GM12878 (cell line): ENCODE measurements at regions not wholly inside any gene's neighbourhood (a gene's known extent, or its start where the extent isn't known, plus 50 kb on each side); places are given as distances from the start of the nearest gene placed in this dataset.

Source experiments
- ATAC-seq: fragments of 200-7000 bp; cut with Tn5 transposase; 3 replicates; pipeline ENCODE4 v1.9.1; 2020; ENCODE audit warnings: mild to moderate bottlenecking, moderate library complexity
- BruUV-seq: library from RNA; stranded (reverse); fragments of 400-500 nt; replicated peaks from 2 replicates; lab custom pipeline; 2021; lab: Mats Ljungman, UMichigan
- CTCF ChIA-PET: fragments of 300-600 bp; sonication (Branson Sonifier 250); formaldehyde crosslinking; extraction: SDS; loops from one replicate; lab custom pipeline; 2021; ENCODE audit warnings: inconsistent platforms; lab: Yijun Ruan, JAX
- POLR2A ChIA-PET: fragments of 350-600 bp; formaldehyde crosslinking; extraction: SDS; loops from one replicate; lab custom pipeline; 2021; ENCODE audit warnings: inconsistent platforms; lab: Charles Lee
- RAD21 ChIA-PET: fragments of 300-600 bp; sonication (Branson Sonifier 250); formaldehyde crosslinking; loops from one replicate; lab custom pipeline; 2023; ENCODE audit warnings: antibody characterized with exemption; ENCODE audit not compliant: unreplicated experiment; lab: Charles Lee
- SMC1A ChIA-PET: fragments of 300-600 bp; sonication (Branson Sonifier 250); formaldehyde crosslinking; loops from one replicate; lab custom pipeline; 2023; ENCODE audit not compliant: unreplicated experiment, uncharacterized antibody; lab: Charles Lee
- DNase-seq: peaks from one replicate; pipeline ENCODE4 v3.0.0-alpha.2; 2011; ENCODE audit warnings: low read depth, low spot score
- FAIRE-seq: peaks from 3 replicates; lab custom pipeline; 2011; peaks lifted over from hg19 to GRCh38; lab: Jason Lieb, UNC
- H2AFZ ChIP-seq: 2 replicates; pipeline ENCODE4 v1.6.0; 2011; ENCODE audit warnings: low read depth, low read length, control low read depth; ENCODE audit not compliant: control insufficient read depth
- H3K27ac ChIP-seq: 2 replicates; pipeline ENCODE4 v1.5.1; 2011; ENCODE audit warnings: control low read depth; ENCODE audit not compliant: control insufficient read depth, insufficient read depth
- H3K27me3 ChIP-seq, 2 experiments: replicated peaks in 1 of 2; 2 replicates each; pipeline versions ENCODE4 v1.6.0 to v1.6.1; 2011; ENCODE audit warnings: low read length in 1 of 2; ENCODE audit not compliant: control insufficient read depth in 2 of 2, insufficient read depth in 2 of 2
- H3K36me3 ChIP-seq, 2 experiments: 2 replicates each; pipeline ENCODE4 v1.5.1; 2011; ENCODE audit warnings: low read length in 1 of 2; ENCODE audit not compliant: control insufficient read depth in 2 of 2, insufficient read depth in 2 of 2
- H3K4me1 ChIP-seq: 2 replicates; pipeline ENCODE4 v1.6.1; 2011; ENCODE audit warnings: mild to moderate bottlenecking, low read length, moderate library complexity, mixed read lengths; ENCODE audit not compliant: control insufficient read depth, insufficient read depth
- H3K4me2 ChIP-seq: 2 replicates; pipeline ENCODE4 v1.6.0; 2011; ENCODE audit warnings: control low read depth; ENCODE audit not compliant: control insufficient read depth, insufficient read depth
- H3K4me3 ChIP-seq: fragments of 200-600 bp; sonication (generic); 2 replicates; pipeline ENCODE4 v1.5.1; 2016
- H3K79me2 ChIP-seq: 2 replicates; pipeline ENCODE4 v1.6.0; 2011; ENCODE audit warnings: low read length; ENCODE audit not compliant: control insufficient read depth, insufficient read depth
- H3K9ac ChIP-seq: 2 replicates; pipeline ENCODE4 v1.8.0; 2011; ENCODE audit warnings: low read length, control low read depth, mixed read lengths; ENCODE audit not compliant: control insufficient read depth, insufficient read depth
- H3K9me3 ChIP-seq: replicated peaks from 3 replicates; pipeline ENCODE4 v1.5.1; 2011; ENCODE audit warnings: mild to moderate bottlenecking, low read length; ENCODE audit not compliant: control insufficient read depth, insufficient read depth
- H4K20me1 ChIP-seq: 2 replicates; pipeline ENCODE4 v1.6.0; 2011; ENCODE audit not compliant: control insufficient read depth, insufficient read depth
- DPF2 ChIP-seq: fragments of 450-650 bp; IDR thresholded peaks from 2 replicates; pipeline ENCODE4 v1.6.1; 2017; ENCODE audit warnings: mild to moderate bottlenecking
- EGR1 ChIP-seq, 2 experiments: IDR thresholded peaks; 1 replicate in 1 of 2; 2 replicates in 1 of 2; pipeline ENCODE4 v1.6.1; 2011 to 2012; ENCODE audit warnings: low read depth in 2 of 2, low read length in 2 of 2, borderline replicate concordance in 1 of 2, mild to moderate bottlenecking in 1 of 2, moderate library complexity in 1 of 2
- FOS ChIP-seq: IDR thresholded peaks from 3 replicates; pipeline ENCODE4 v1.6.1; 2011; ENCODE audit warnings: borderline replicate concordance; ENCODE audit not compliant: insufficient read length; ENCODE audit errors: extremely low read depth
- FOXM1 ChIP-seq: IDR thresholded peaks from 2 replicates; pipeline ENCODE4 v1.6.1; 2012; ENCODE audit warnings: low read depth, mild to moderate bottlenecking, inconsistent platforms, low read length, moderate library complexity
- HDAC2 ChIP-seq: fragments of 200-600 bp; sonication (generic); IDR thresholded peaks from 2 replicates; pipeline ENCODE4 v1.6.1; 2017
- KLF5 ChIP-seq: fragments of 450-650 bp; IDR thresholded peaks from 2 replicates; pipeline ENCODE4 v1.6.1; 2014; ENCODE audit warnings: mild to moderate bottlenecking; ENCODE audit not compliant: partially characterized antibody
- MYB ChIP-seq: fragments of 150-350 bp; IDR thresholded peaks from 2 replicates; pipeline ENCODE4 v1.6.1; 2014; ENCODE audit warnings: mild to moderate bottlenecking, low read depth, low read length, borderline replicate concordance
- NFIC ChIP-seq: IDR thresholded peaks from 2 replicates; pipeline ENCODE4 v1.6.1; 2012; ENCODE audit warnings: low read depth, mild to moderate bottlenecking, inconsistent platforms, low read length, moderate library complexity
- NR2C2 ChIP-seq: IDR thresholded peaks from 2 replicates; pipeline ENCODE4 v1.6.1; 2011; ENCODE audit warnings: borderline replicate concordance, low read depth; ENCODE audit not compliant: control insufficient read depth, insufficient read length
- PAX8 ChIP-seq: fragments of 450-650 bp; IDR thresholded peaks from 2 replicates; pipeline ENCODE4 v1.6.1; 2017; ENCODE audit warnings: mild to moderate bottlenecking, moderate library complexity
- RELB ChIP-seq: fragments of 450-650 bp; IDR thresholded peaks from 2 replicates; pipeline ENCODE4 v1.6.1; 2017; ENCODE audit warnings: low read depth, mild to moderate bottlenecking, moderate library complexity
- ZBTB33 ChIP-seq: fragments of 450-650 bp; IDR thresholded peaks from 2 replicates; pipeline ENCODE4 v1.6.1; 2017; ENCODE audit warnings: mild to moderate bottlenecking
- WGBS: methylation state at CpG from one replicate; pipeline ENCODE4 v1.1.6; 2016; ENCODE audit warnings: low lambda C conversion rate; ENCODE audit not compliant: insufficient replicate concordance, insufficient coverage; ENCODE audit errors: missing lambda C conversion rate; 5-methylcytosine and 5-hydroxymethylcytosine counted together
- in situ Hi-C: fragments of 300-500 bp; cut with MboI; formaldehyde crosslinking; loops from 9 replicates; pipeline ENCODE4 v1.14.3; 2018; ENCODE audit warnings: mixed read lengths
- intact Hi-C: fragments of 100-400 bp; cut with micrococcal nuclease; formaldehyde crosslinking; loops from one replicate; pipeline ENCODE4 v1.14.2; 2022; ENCODE audit not compliant: unreplicated experiment
- TF ChIP-seq, protein P1 (sequence below): fragments of 450-650 bp; conservative IDR thresholded peaks from 2 replicates; pipeline ENCODE4 v1.6.1; 2017; ENCODE audit warnings: mild to moderate bottlenecking, moderate library complexity
- TF ChIP-seq, protein P2 (sequence below): fragments of 450-650 bp; IDR thresholded peaks from 2 replicates; pipeline ENCODE4 v1.6.1; 2017; ENCODE audit warnings: mild to moderate bottlenecking, moderate library complexity

GRCh38 chr3:197611255-197611654 is 55.5 kb upstream of the BDH1 start:
- 93% methylated on average over 2 of the region's 2 CpGs for WGBS
- RAD21 ChIA-PET = no interaction called here
- Histone ChIP-seq H3K4me3 (no peak overlapping the region), H4K20me1 (no peaks in the 10 kb centered on the region), H3K4me1 (no peaks in the 10 kb centered on the region), H3K27me3 (no peaks in the 10 kb centered on the region), H3K9me3 (no peaks in the 10 kb centered on the region), H3K79me2 (no peaks in the 10 kb centered on the region), H3K4me2 (no peak overlapping the region), H3K27ac (no peak overlapping the region), H3K36me3 (peaks cover 9 to 21% of the 10 kb centered on the region in 2 experiments), H2AFZ (no peak overlapping the region), H3K9ac (no peak overlapping the region)
- in situ Hi-C loops = no loop called here
- intact Hi-C loops = no loop called here
- BruUV-seq = no TSS peak
- FAIRE-seq (no peak), ATAC-seq (no peak), DNase-seq (no peak)
- SMC1A ChIA-PET = no interaction called here
- POLR2A ChIA-PET = no interaction called here
- CTCF ChIA-PET = interaction anchor here (0.6 to 7.9 kb wide), 3 partner anchors 12 to 1136 kb away, joined by 3 to 59 read pairs (median 3); no protein-coding TSS in a partner anchor
- TF ChIP-seq RELB (no peak), FOXM1 (no peak), DPF2 (no peak), ZBTB33 (no peak), NFIC (no peak), NR2C2 (no peak), HDAC2 (no peak), EGR1 (IDR thresholded peaks at IDR 0.05; ENCODE audit: borderline replicate concordance in 1 of 2, low read depth in 2 of 2, low read length in 2 of 2) (no peak), PAX8 (no peak), MYB (no peak), KLF5 (no peak), FOS (no peak)
- TF ChIP-seq, protein P1, sequence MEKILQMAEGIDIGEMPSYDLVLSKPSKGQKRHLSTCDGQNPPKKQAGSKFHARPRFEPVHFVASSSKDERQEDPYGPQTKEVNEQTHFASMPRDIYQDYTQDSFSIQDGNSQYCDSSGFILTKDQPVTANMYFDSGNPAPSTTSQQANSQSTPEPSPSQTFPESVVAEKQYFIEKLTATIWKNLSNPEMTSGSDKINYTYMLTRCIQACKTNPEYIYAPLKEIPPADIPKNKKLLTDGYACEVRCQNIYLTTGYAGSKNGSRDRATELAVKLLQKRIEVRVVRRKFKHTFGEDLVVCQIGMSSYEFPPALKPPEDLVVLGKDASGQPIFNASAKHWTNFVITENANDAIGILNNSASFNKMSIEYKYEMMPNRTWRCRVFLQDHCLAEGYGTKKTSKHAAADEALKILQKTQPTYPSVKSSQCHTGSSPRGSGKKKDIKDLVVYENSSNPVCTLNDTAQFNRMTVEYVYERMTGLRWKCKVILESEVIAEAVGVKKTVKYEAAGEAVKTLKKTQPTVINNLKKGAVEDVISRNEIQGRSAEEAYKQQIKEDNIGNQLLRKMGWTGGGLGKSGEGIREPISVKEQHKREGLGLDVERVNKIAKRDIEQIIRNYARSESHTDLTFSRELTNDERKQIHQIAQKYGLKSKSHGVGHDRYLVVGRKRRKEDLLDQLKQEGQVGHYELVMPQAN = no peak
- TF ChIP-seq, protein P2, sequence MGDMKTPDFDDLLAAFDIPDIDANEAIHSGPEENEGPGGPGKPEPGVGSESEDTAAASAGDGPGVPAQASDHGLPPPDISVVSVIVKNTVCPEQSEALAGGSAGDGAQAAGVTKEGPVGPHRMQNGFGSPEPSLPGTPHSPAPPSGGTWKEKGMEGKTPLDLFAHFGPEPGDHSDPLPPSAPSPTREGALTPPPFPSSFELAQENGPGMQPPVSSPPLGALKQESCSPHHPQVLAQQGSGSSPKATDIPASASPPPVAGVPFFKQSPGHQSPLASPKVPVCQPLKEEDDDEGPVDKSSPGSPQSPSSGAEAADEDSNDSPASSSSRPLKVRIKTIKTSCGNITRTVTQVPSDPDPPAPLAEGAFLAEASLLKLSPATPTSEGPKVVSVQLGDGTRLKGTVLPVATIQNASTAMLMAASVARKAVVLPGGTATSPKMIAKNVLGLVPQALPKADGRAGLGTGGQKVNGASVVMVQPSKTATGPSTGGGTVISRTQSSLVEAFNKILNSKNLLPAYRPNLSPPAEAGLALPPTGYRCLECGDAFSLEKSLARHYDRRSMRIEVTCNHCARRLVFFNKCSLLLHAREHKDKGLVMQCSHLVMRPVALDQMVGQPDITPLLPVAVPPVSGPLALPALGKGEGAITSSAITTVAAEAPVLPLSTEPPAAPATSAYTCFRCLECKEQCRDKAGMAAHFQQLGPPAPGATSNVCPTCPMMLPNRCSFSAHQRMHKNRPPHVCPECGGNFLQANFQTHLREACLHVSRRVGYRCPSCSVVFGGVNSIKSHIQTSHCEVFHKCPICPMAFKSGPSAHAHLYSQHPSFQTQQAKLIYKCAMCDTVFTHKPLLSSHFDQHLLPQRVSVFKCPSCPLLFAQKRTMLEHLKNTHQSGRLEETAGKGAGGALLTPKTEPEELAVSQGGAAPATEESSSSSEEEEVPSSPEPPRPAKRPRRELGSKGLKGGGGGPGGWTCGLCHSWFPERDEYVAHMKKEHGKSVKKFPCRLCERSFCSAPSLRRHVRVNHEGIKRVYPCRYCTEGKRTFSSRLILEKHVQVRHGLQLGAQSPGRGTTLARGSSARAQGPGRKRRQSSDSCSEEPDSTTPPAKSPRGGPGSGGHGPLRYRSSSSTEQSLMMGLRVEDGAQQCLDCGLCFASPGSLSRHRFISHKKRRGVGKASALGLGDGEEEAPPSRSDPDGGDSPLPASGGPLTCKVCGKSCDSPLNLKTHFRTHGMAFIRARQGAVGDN = no peak
